HT-29 (cell line): ENCODE measurements at regions not wholly inside any gene's neighbourhood (a gene's known extent, or its start where the extent isn't known, plus 50 kb on each side); places are given as distances from the start of the nearest gene placed in this dataset.

ENCODE experiments used
- DNase-seq: peaks from one replicate; pipeline ENCODE4 v3.0.0-alpha.2; 2015; ENCODE audit warnings: low spot score

GRCh38 chr5:72041654-72042053 is 65.6 kb upstream of the MAP1B start:
- no peak for DNase-seq

GRCh38 chr5:72042097-72042496 is 65.2 kb upstream of the MAP1B start:
- no peak for DNase-seq

GRCh38 chr5:72045692-72046091 is 61.6 kb upstream of the MAP1B start:
- no peak for DNase-seq

GRCh38 chr5:72046106-72046505 is 61.2 kb upstream of the MAP1B start:
- DNase-seq, result no peak

GRCh38 chr5:72055636-72056035 is 51.6 kb upstream of the MAP1B start:
- no peak for DNase-seq
